A673 (cell line): ENCODE measurements at regions not wholly inside any gene's neighbourhood (a gene's known extent, or its start where the extent isn't known, plus 50 kb on each side); places are given as distances from the start of the nearest gene placed in this dataset.

Source experiments
- BruUV-seq: library from RNA; stranded (reverse); fragments of 400-500 nt; replicated peaks from 2 replicates; lab custom pipeline; 2021; lab: Mats Ljungman, UMichigan
- CTCF ChIA-PET: fragments of 300-600 bp; sonication (Branson Sonifier 250); formaldehyde crosslinking; loops from one replicate; lab custom pipeline; 2022; ENCODE audit warnings: antibody characterized with exemption; lab: Charles Lee
- POLR2A ChIA-PET: fragments of 300-600 bp; sonication (Branson Sonifier 250); formaldehyde crosslinking; loops from one replicate; lab custom pipeline; 2022; ENCODE audit warnings: antibody characterized with exemption; ENCODE audit not compliant: low non-redundant PET; lab: Charles Lee
- DNase-seq: peaks from one replicate; pipeline ENCODE4 v3.0.0-alpha.2; 2015; ENCODE audit warnings: low spot score
- H3K27ac ChIP-seq: fragments of 200-600 bp; sonication (generic); 2 replicates; pipeline ENCODE4 v1.5.1; 2016; ENCODE audit warnings: mixed run types, low read depth, mild to moderate bottlenecking, mixed read lengths, antibody characterized with exemption, low read length; ENCODE audit not compliant: poor library complexity, severe bottlenecking
- H3K27me3 ChIP-seq: fragments of 200-600 bp; sonication (generic); replicated peaks from 2 replicates; pipeline ENCODE4 v1.6.1; 2017; ENCODE audit warnings: mixed run types, low read depth, mild to moderate bottlenecking, mixed read lengths, antibody characterized with exemption, low read length; ENCODE audit not compliant: insufficient read depth, poor library complexity
- H3K36me3 ChIP-seq: fragments of 200-600 bp; sonication (generic); 2 replicates; pipeline ENCODE4 v1.6.1; 2016; ENCODE audit warnings: mixed run types, mild to moderate bottlenecking, mixed read lengths, antibody characterized with exemption, low read length; ENCODE audit not compliant: insufficient read depth, poor library complexity, severe bottlenecking
- H3K4me1 ChIP-seq: fragments of 200-600 bp; sonication (generic); 2 replicates; pipeline ENCODE4 v1.6.1; 2017; ENCODE audit warnings: mixed run types, mild to moderate bottlenecking, mixed read lengths, antibody characterized with exemption, low read length; ENCODE audit not compliant: insufficient read depth, poor library complexity, severe bottlenecking
- H3K4me3 ChIP-seq: fragments of 200-600 bp; sonication (generic); 2 replicates; pipeline ENCODE4 v1.5.1; 2016; ENCODE audit warnings: low read depth, mixed run types, mild to moderate bottlenecking, mixed read lengths, low read length; ENCODE audit not compliant: poor library complexity, severe bottlenecking
- H3K9me3 ChIP-seq: fragments of 200-600 bp; sonication (generic); 2 replicates; pipeline ENCODE4 v1.6.1; 2016; ENCODE audit warnings: mixed run types, low read depth, mild to moderate bottlenecking, mixed read lengths, antibody characterized with exemption, low read length; ENCODE audit not compliant: poor library complexity, severe bottlenecking
- EZH2 ChIP-seq: fragments of 200-600 bp; sonication (generic); IDR thresholded peaks from 2 replicates; pipeline ENCODE4 v1.6.1; 2017; ENCODE audit warnings: borderline replicate concordance, low read depth, mild to moderate bottlenecking, mixed read lengths, antibody characterized with exemption, low read length; ENCODE audit not compliant: poor library complexity, severe bottlenecking
- intact Hi-C: fragments of 100-400 bp; cut with micrococcal nuclease; formaldehyde crosslinking; loops from one replicate; pipeline ENCODE4 v1.10.0; 2022; ENCODE audit not compliant: unreplicated experiment
- TF ChIP-seq, protein P1 (sequence below): fragments of 300-800, 200-600 bp; sonication (generic); conservative IDR thresholded peaks from 2 replicates; pipeline ENCODE4 v1.5.1; 2017; ENCODE audit warnings: low read depth, mild to moderate bottlenecking, antibody characterized with exemption, low read length, moderate library complexity, mixed read lengths

GRCh38 chr10:91355998-91356397, 54.1 kb upstream of the HECTD2 start:
- no peaks in the 10 kb centered on the region for H3K36me3 ChIP-seq
- TF ChIP-seq, protein P1, sequence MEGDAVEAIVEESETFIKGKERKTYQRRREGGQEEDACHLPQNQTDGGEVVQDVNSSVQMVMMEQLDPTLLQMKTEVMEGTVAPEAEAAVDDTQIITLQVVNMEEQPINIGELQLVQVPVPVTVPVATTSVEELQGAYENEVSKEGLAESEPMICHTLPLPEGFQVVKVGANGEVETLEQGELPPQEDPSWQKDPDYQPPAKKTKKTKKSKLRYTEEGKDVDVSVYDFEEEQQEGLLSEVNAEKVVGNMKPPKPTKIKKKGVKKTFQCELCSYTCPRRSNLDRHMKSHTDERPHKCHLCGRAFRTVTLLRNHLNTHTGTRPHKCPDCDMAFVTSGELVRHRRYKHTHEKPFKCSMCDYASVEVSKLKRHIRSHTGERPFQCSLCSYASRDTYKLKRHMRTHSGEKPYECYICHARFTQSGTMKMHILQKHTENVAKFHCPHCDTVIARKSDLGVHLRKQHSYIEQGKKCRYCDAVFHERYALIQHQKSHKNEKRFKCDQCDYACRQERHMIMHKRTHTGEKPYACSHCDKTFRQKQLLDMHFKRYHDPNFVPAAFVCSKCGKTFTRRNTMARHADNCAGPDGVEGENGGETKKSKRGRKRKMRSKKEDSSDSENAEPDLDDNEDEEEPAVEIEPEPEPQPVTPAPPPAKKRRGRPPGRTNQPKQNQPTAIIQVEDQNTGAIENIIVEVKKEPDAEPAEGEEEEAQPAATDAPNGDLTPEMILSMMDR: no peak
- TF ChIP-seq EZH2: no peak
- peaks cover 6% of the 10 kb centered on the region for H3K4me1 ChIP-seq
- intact Hi-C loops: no loop called here
- no peak for DNase-seq
- H3K27ac ChIP-seq: no peak overlapping the region
- H3K4me3 ChIP-seq: no peak overlapping the region
- no TSS peak for BruUV-seq
- CTCF ChIA-PET: no interaction called here
- H3K9me3 ChIP-seq: no peaks in the 10 kb centered on the region
- POLR2A ChIA-PET: no interaction called here
- peaks cover 8% of the 10 kb centered on the region for H3K27me3 ChIP-seq

DNA sequence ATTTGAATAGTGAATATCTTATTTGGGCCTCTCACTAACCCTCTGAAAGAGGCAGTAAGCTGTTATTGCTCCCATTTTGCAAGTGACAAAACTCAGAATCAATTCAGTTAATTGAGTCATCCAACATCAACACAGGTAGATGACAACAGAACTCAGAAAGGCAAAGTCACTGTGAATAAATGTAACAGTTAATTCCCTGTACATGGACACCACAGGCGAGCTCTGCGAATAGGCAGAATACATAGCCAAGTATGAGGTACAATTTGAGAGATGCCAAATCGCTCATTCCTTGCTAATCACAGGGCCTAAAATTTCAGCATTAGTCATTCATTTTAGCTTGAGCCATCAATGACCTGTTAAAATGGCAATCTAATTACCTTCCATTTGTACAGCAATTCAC, 52.6 kb upstream of the HECTD2 start:
- no peak overlapping the region for H3K27ac ChIP-seq
- H3K4me1 ChIP-seq: no peaks in the 10 kb centered on the region
- no peaks in the 10 kb centered on the region for H3K36me3 ChIP-seq
- peaks cover 8% of the 10 kb centered on the region for H3K27me3 ChIP-seq
- DNase-seq: no peak
- H3K4me3 ChIP-seq: no peak overlapping the region
- no peaks in the 10 kb centered on the region for H3K9me3 ChIP-seq
- no TSS peak for BruUV-seq
- ChIA-PET POLR2A (no interaction called here), CTCF (no interaction called here)
- no peak for TF ChIP-seq EZH2
- TF ChIP-seq, protein P1: no peak
- intact Hi-C loops: no loop called here
